Ovary (tissue), 3 donors: ENCODE measurements at regions not wholly inside any gene's neighbourhood (a gene's known extent, or its start where the extent isn't known, plus 50 kb on each side); places are given as distances from the start of the nearest gene placed in this dataset.

Experiments used
- POLR2A ChIP-seq: fragments of 450-650 bp; IDR thresholded peaks from one replicate; pipeline ENCODE4 v1.6.1; 2017; ENCODE audit warnings: antibody characterized with exemption, mild to moderate bottlenecking, moderate library complexity
- TF ChIP-seq, protein P1 (sequence below), 3 donors: fragments of 450-650 bp in 2 of 3; fragments of 200-600 bp in 1 of 3; IDR thresholded peaks; one replicate each; pipeline versions ENCODE4 v1.5.1 to v1.8.0; 2016 to 2022; ENCODE audit warnings: antibody characterized with exemption in 3 of 3, mild to moderate bottlenecking in 1 of 3
- donor health status: DM: no; HTN: no; CAD: no.

DNA sequence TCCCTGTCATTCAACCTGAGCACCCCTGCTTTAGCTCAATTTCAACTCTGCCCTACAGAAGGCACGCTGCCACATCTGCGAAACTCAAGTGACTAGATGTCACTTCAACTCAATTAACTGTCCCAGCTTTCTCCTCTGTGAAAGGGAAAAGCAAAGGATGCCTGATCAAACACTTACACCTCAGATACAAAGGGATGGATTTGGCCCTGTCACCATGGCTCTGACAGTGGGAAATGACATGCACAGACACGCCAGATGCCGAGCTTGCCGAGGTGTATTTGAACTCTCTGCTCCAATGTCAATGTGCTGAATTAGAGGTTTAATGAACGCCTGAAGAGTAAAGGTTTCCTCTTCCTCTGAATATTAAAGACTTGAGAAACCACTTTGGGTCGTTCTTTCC lies 481.1 kb downstream of the CBLN2 start:
- TF ChIP-seq, protein P1, sequence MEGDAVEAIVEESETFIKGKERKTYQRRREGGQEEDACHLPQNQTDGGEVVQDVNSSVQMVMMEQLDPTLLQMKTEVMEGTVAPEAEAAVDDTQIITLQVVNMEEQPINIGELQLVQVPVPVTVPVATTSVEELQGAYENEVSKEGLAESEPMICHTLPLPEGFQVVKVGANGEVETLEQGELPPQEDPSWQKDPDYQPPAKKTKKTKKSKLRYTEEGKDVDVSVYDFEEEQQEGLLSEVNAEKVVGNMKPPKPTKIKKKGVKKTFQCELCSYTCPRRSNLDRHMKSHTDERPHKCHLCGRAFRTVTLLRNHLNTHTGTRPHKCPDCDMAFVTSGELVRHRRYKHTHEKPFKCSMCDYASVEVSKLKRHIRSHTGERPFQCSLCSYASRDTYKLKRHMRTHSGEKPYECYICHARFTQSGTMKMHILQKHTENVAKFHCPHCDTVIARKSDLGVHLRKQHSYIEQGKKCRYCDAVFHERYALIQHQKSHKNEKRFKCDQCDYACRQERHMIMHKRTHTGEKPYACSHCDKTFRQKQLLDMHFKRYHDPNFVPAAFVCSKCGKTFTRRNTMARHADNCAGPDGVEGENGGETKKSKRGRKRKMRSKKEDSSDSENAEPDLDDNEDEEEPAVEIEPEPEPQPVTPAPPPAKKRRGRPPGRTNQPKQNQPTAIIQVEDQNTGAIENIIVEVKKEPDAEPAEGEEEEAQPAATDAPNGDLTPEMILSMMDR (IDR thresholded peaks at IDR 0.05): no peak
- no peak for TF ChIP-seq POLR2A
